HepG2 (cell line): ENCODE measurements at regions not wholly inside any gene's neighbourhood (a gene's known extent, or its start where the extent isn't known, plus 50 kb on each side); places are given as distances from the start of the nearest gene placed in this dataset.

Experiments used
- NFKB2 ChIP-seq: sonication (generic); formaldehyde crosslinking; IDR thresholded peaks from 2 replicates; pipeline ENCODE4 v1.4.0; 2020; ENCODE audit warnings: missing genetic modification reagents, borderline replicate concordance
- RBAK ChIP-seq: sonication (generic); formaldehyde crosslinking; IDR thresholded peaks from 2 replicates; pipeline ENCODE4 v1.5.1; 2020; ENCODE audit warnings: mild to moderate bottlenecking, missing genetic modification reagents
- TSC22D2 ChIP-seq: sonication (generic); formaldehyde crosslinking; IDR thresholded peaks from 2 replicates; pipeline ENCODE4 v1.5.1; 2020; ENCODE audit warnings: missing genetic modification reagents, mild to moderate bottlenecking, borderline replicate concordance
- ZNF264 ChIP-seq: sonication (generic); formaldehyde crosslinking; IDR thresholded peaks from 2 replicates; pipeline ENCODE4 v1.4.0; 2020; ENCODE audit warnings: missing genetic modification reagents
- ZNF550 ChIP-seq: sonication (generic); formaldehyde crosslinking; IDR thresholded peaks from 2 replicates; pipeline ENCODE4 v1.4.0; 2020; ENCODE audit warnings: mild to moderate bottlenecking, missing genetic modification reagents, borderline replicate concordance
- ZZZ3 ChIP-seq: sonication (generic); formaldehyde crosslinking; IDR thresholded peaks from 2 replicates; pipeline ENCODE4 v1.4.0; 2020; ENCODE audit warnings: missing genetic modification reagents, mild to moderate bottlenecking, borderline replicate concordance
- TF ChIP-seq, protein P1 (sequence below): sonication (generic); formaldehyde crosslinking; IDR thresholded peaks from 2 replicates; pipeline ENCODE4 v1.4.0; 2020; ENCODE audit warnings: missing genetic modification reagents
- TF ChIP-seq, protein P2 (sequence below): sonication (generic); formaldehyde crosslinking; IDR thresholded peaks from 2 replicates; pipeline ENCODE4 v1.4.0; 2020; ENCODE audit warnings: mild to moderate bottlenecking, missing genetic modification reagents
- TF ChIP-seq, protein P3 (sequence below): IDR thresholded peaks from 2 replicates; pipeline ENCODE4 v1.6.1; 2012; ENCODE audit warnings: inconsistent platforms

DNA sequence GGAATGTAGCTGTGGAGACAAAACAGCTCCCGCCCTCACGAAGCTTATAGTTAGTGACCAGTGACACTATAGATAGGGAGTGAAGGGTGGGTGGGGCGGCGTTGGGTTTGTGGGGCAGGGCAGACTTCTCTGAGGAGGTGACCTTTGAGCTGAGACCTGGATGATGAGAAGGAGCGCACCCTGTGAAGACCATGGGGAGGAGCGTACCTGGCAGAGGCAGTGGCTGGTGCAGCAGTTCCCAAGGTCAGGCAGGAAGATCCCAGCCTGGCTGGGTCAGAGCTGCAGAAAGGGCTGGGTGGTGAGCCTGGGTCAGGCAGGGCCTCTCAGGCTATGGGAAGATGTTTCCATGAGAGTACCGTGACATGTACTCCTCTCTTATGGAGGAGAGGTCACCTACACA is 135.0 kb upstream of the RCN1 start (continued):
- TF ChIP-seq, protein P1, sequence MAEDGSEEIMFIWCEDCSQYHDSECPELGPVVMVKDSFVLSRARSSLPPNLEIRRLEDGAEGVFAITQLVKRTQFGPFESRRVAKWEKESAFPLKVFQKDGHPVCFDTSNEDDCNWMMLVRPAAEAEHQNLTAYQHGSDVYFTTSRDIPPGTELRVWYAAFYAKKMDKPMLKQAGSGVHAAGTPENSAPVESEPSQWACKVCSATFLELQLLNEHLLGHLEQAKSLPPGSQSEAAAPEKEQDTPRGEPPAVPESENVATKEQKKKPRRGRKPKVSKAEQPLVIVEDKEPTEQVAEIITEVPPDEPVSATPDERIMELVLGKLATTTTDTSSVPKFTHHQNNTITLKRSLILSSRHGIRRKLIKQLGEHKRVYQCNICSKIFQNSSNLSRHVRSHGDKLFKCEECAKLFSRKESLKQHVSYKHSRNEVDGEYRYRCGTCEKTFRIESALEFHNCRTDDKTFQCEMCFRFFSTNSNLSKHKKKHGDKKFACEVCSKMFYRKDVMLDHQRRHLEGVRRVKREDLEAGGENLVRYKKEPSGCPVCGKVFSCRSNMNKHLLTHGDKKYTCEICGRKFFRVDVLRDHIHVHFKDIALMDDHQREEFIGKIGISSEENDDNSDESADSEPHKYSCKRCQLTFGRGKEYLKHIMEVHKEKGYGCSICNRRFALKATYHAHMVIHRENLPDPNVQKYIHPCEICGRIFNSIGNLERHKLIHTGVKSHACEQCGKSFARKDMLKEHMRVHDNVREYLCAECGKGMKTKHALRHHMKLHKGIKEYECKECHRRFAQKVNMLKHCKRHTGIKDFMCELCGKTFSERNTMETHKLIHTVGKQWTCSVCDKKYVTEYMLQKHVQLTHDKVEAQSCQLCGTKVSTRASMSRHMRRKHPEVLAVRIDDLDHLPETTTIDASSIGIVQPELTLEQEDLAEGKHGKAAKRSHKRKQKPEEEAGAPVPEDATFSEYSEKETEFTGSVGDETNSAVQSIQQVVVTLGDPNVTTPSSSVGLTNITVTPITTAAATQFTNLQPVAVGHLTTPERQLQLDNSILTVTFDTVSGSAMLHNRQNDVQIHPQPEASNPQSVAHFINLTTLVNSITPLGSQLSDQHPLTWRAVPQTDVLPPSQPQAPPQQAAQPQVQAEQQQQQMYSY (CRISPR knock-in tag) = no peak
- TF ChIP-seq, protein P2, sequence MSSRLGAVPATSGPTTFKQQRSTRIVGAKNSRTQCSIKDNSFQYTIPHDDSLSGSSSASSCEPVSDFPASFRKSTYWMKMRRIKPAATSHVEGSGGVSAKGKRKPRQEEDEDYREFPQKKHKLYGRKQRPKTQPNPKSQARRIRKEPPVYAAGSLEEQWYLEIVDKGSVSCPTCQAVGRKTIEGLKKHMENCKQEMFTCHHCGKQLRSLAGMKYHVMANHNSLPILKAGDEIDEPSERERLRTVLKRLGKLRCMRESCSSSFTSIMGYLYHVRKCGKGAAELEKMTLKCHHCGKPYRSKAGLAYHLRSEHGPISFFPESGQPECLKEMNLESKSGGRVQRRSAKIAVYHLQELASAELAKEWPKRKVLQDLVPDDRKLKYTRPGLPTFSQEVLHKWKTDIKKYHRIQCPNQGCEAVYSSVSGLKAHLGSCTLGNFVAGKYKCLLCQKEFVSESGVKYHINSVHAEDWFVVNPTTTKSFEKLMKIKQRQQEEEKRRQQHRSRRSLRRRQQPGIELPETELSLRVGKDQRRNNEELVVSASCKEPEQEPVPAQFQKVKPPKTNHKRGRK (CRISPR knock-in tag) = no peak
- TF ChIP-seq TSC22D2 (CRISPR knock-in tag) = no peak
- TF ChIP-seq ZNF550 (CRISPR knock-in tag) = no peak
- no peak for TF ChIP-seq NFKB2 (CRISPR knock-in tag)
- TF ChIP-seq RBAK (CRISPR knock-in tag) = no peak
- no peak for TF ChIP-seq ZNF264 (CRISPR knock-in tag)
- TF ChIP-seq, protein P3, sequence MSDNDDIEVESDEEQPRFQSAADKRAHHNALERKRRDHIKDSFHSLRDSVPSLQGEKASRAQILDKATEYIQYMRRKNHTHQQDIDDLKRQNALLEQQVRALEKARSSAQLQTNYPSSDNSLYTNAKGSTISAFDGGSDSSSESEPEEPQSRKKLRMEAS = no peak
- TF ChIP-seq ZZZ3 = no peak
- TF ChIP-seq, all 625 proteins: peak for 0
